ENCODE measurements at regions not wholly inside any gene's neighbourhood (a gene's known extent, or its start where the extent isn't known, plus 50 kb on each side); places are given as distances from the start of the nearest gene placed in this dataset.
"Not testable (repeated sequence)": the region's sequence is repeated elsewhere in the genome, so short reads cannot be mapped to it uniquely, and the experiment has no call there.

DNA sequence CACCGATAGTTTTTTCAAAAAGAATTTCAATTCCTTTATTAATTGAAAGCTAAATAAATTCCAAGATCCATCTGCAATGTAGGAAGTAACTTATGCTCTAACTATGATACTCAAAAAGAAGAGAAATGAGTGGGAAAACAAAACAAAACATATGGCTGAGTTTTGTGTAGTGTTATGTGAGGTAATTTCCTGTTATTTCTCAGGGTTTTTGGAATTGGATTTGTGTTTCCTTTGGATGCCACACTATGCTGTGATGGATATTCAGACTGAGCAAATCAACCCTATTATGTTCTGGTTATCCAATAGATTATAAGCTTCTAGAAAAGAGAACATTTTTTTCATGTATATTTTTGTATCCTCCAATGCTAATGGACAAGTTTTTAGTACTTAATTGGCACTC lies 73.4 kb upstream of the RAPGEF2 start:
- no peak for FAIRE-seq
- no peak for DNase-seq (ENCODE audit: extremely low spot score, insufficient read length, low read depth)

DNA sequence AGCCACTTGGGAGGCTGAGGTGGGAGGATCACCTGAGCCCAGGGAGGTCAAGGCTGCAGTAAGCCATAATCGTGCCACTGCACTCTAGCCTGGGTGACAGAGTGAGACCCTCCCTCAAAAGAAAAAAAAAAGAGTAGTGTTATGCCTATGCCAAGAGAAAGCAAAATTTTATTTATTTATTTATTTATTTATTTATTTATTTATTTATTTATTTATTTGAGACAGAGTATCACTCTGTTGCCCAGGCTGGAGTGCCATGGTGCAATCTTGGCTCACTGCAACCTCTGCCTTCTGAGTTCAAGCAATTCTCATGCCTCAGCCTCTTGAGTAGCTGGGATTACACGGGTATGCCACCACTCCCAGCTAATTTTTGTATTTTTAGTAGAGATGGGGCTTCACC lies 72.6 kb upstream of the RAPGEF2 start:
- FAIRE-seq; DNase-seq (ENCODE audit: extremely low spot score, insufficient read length, low read depth): not testable (repeated sequence)

DNA sequence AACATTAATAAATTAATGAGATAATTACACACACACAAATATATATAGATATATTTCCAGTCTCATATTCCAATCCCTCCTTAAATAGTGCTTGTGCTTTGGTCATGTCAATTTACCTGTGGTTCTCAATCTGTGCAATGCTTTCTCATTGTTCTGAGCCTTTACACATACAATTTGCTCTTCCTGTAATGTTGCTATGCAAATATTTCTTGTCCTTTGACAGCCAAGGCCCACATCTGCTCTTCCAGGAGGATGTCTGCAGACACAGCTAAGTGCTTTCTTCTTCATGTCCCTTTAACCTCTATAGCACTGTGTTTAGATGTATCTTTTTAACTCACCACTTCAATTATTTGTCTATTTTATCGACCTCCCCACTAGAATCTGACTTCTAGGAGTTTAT lies 67.3 kb upstream of the RAPGEF2 start:
- DNase-seq (ENCODE audit: extremely low spot score, insufficient read length, low read depth), result no peak

DNA sequence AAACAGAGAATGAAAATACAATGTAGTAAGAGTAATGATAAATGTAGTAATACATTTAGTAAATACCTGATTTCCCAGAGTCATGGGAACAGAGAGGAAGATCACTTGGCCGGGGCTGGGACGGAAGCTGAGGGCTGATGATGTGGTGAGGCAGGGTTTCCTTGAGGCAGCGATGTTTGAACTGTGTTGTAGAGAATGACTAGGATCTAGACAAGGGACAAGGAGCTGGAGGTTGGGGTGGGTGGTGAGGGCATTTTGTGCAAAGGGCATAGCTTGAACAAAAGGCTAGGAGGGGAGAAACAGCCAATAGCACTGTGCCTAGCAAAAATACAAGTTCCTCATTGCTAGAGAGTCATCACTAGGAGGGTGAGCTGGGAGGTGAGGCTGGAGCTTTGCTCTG lies 64.3 kb upstream of the RAPGEF2 start:
- DNase-seq (ENCODE audit: extremely low spot score, insufficient read length, low read depth) (no peak), FAIRE-seq (peak; percentile 38)

More for the DNA sequence above, 67.3 kb upstream of the RAPGEF2 start:
- peak; percentile 64 for FAIRE-seq

DNA sequence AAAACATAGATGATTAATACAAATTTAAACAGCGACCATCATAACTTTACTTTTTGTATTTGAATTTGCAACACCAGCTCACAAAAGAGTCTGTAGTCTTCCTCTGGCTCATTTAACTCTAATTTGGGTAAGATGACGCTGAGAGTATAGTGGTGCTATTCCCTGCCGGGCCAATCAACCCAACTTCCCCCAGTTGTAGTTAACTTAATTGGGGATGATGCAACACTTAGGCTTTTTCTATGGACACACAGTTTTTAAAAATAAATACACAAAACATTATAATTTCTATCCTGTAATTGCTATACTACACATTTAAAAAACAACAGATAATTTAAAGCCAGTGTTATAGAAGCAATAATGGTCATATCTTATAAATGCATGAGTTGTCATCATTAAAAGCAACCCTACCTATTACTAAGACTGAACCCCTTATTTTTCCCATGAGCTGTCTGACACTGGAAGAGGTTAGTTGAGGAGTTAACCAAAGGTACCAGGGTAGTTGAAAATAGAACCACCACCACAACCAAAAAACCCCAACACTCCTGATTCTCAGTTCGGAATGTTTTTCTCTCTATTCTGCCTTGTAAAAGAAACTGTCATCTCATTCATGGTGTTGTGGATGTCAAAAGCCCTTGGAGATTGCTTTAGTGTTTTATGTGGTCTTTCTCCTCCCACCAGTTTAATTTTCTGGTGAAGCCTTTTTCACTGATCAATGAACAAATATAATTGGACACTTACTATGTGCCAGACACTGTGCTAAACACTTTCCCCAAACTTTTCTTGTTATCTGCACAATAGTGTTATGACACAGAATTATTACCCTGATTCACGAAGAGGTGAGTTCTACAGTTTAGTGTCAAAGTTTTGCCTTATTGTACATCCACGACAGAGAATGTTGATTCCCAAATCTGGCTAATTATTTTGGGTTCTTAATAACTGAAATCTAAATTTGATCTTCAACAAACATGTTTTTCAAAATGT lies 61.5 kb upstream of the RAPGEF2 start:
- DNase-seq (ENCODE audit: extremely low spot score, insufficient read length, low read depth), result no peak

DNA sequence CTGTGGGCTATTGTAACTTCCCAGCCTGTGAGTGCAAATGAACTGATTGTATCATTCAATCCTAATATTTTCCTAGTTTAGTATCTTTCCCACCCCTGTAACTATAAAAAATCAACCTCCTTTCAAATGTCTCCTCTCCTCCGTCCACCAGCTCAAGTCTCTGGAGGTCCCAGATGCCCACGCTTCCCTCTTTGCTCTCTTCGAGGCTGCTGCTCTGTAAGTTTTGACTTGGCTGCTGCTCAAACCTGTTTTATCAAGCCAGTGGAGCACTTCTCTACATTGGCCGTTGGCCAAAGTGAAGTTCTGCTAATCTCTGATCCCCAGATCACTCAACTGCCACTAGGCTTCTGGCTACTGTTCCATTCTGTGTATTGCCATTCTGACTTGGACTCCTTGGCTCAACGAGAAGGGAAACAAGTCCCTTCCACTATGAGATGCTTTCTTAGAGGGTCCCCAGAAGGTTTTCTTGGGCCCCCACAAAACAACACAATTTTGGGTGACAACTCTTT lies 60.7 kb upstream of the RAPGEF2 start:
- no peak for DNase-seq (ENCODE audit: extremely low spot score, insufficient read length, low read depth)
- FAIRE-seq, result peak; percentile 64

More for the DNA sequence above, 61.5 kb upstream of the RAPGEF2 start:
- FAIRE-seq, result peak; percentile 65

DNA sequence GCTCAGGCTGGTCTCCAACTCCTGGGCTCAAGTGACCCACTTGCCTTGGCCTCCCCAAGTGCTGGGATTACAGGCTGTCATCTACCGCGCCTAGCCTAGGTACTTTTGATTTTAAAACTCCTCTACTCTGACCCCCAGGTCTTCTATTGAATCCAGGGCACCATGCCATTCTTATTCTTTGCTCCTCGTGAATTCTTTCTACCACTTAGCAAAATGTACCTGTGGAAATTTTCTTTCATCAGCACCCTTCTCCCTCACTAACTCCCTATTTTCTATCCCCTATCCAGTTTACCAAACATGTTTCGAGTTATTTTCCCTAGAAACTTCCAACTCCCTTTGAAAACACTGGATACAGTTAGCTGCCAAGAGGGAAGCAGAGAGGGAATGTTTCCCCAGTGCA lies 60.0 kb upstream of the RAPGEF2 start:
- FAIRE-seq (no peak), DNase-seq (ENCODE audit: extremely low spot score, insufficient read length, low read depth) (no peak)

DNA sequence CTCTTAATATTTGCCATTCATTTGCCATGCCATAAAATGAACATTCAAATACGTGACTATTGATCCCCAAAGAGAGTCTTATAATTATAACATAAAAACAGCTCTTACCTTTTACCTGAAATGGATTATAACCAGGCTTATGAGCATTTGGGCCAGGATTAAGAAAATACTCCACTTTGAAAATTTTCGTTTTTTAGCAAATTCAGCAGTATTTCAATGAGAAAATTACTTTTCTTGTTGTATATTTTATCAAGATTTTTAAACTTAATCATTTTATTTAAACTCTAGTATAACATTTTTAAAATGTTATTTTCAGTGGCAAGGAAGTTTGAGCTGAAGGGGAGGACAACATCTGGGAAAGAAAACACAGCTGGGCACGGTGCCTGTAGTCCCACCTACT lies 59.0 kb upstream of the RAPGEF2 start:
- FAIRE-seq (no peak), DNase-seq (ENCODE audit: extremely low spot score, insufficient read length, low read depth) (no peak)

DNA sequence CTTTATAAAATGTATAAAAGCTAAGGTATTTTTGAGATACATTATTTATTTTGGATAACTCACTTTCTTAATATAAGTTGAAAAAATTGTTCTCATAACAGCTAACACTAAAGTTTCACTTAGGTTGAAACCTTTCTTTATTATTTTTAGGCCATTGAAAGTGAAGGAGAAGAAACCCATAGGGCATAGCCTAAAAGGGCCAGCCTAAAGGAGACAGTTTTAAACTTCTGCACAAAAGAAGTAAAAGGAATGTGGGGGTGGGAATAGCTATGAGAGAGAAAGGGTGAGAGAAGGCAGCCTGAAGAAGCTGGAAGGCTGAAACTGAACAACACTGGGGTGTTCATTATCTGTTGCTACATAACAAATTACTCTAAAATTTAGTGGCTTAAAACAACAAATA lies 57.6 kb upstream of the RAPGEF2 start:
- FAIRE-seq, result peak; percentile 48

DNA sequence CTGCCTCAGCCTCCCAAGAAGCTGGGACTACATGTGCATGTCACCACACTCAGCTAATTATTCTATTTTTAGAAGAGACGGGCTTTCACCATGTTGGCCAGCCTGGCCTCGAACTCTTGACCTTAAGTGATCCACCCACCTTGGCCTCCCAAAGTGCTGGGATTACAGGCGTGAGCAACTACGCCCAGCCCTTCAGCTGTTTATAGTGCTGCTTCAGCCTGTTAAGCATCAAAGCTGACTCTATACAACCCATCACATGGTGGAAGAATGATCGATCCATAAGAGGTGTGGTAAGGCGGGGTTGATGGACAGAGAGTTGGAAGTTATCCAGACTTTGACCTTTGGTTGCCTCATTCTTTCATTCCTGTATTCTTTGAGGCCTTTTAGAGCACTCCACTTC lies 56.2 kb upstream of the RAPGEF2 start:
- FAIRE-seq (no peak), DNase-seq (ENCODE audit: extremely low spot score, insufficient read length, low read depth) (no peak)

More for the DNA sequence above, 57.6 kb upstream of the RAPGEF2 start:
- no peak for DNase-seq (ENCODE audit: extremely low spot score, insufficient read length, low read depth)

DNA sequence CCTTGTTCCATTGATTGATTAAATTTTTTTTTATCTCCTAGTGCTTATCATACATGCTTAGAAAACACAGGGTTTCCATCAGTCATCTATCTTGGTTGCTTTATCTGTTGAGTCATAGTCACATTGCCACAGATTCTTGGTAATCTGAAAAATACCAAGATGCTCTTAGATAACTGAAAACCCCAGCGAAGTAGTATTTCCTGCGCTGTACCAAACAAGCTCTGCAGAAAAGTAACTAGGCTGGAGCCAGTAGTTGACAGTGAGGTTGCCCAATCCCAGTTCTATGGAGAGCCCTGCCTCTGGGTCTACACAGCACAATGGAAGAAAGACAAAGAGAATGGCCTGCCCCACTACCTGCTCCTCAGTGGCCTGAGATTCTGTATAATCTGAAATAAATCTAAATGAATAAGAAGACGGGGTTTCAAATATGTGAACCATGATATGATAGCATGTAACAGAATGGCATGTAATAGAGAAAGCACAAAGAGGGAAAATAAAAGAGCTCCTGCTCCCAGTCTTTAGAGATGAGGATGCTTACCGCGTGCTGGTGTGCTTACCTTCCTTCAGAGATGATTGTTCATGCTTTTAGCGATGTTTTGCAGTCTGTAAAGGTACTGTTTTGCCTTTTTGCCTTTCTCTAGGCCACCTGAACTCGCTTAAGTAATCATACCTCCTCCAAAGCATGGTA lies 55.3 kb upstream of the RAPGEF2 start:
- FAIRE-seq (no peak), DNase-seq (ENCODE audit: extremely low spot score, insufficient read length, low read depth) (no peak)

DNA sequence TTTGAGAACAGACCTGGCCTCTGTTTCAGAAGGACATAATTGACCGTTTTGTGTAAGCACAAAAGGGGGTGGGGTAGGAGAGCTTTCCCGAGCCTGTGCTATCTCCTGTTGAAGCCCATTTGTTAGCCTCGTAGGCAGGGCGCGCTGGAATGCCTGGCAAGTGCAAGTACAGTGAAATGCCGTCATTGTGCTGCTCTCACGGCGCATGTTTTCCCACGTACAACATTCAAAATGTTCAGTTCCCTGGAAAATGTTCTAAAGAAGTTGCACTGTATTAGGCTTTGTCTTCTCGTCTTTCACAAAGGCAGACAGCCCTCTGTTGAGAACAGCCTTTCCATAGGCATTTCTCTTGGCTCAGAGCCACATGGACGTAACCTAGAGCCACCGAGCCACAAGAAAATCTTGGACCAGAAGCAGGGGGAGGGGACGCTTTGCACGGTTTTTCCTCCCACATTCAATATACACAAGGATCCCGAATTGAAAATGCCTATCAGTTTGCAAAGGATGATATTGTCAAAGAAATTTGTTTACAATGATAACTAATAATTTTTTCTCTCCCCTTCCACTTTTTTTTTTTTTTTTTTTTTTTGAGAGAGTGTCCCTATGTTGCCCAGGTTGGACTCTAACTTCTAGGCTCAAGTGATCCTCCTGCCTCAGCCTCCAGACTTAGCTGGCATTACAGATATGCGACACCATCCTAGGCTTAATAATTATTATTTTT lies 54.6 kb upstream of the RAPGEF2 start:
- no peak for FAIRE-seq
- no peak for DNase-seq (ENCODE audit: extremely low spot score, insufficient read length, low read depth)

DNA sequence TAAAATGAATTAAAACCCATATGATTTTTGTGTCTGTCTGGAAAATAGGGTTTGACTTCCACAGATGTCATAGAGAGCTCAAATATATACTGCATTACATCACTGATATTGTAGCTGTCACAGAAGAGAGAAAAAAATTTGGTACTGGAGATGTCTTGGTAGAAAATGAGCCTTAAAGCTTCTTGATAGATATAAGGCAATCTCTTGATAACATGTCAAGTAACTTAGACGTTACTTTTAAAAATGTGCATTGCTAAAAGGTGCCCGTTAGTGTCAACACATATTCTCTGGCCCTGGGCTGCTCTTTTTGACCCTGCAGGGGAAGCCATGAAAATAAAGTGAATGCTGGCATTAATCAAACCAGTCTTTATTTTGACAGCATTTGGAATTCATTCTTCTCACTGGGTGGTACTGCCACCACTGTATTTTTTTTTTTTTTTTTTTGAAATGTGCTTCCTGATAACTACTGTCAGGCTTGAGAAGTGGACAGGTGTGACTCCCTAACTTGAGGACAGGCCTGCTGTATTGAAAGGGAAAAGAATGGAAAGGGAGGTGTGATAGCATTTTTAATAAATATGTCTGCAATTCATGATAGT lies 53.0 kb upstream of the RAPGEF2 start:
- FAIRE-seq (no peak), DNase-seq (ENCODE audit: extremely low spot score, insufficient read length, low read depth) (no peak)

DNA sequence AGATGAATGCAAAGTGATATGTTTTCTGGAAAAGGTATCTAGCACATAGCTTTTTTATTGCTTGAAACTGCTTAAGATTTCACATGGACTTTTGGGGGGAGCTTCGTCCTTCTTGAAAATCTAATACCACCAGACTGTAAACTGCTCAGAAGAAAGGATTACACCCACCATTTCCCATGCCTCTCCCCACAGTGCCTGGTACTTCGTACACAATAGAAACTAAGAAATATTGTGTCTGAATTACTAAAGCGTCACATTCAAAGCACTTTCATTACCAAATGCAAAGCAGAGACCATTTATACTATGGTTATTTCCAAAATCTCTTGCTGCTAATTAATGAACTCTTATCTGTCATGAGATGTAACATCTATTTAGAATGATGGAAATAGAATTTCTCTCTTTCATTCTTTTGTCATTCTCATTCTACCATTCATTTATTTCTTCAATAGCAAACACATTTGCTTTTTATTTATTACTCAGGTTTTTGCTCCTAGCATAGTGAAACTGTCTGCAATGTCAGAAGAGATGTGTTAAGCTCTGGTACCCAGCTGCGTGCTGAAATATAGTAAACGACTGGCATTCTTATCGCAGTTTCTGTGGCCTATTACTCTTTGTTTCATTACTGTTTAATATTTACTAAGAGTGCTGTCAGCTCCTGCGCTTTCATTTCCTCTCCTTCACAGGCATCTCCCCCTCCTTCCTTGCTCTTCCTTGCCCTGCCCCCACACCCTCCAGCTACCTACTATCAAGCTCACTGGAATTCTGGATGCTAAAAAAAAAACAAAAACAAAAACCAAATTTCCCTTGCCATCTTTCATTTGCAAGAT lies 51.4 kb upstream of the RAPGEF2 start:
- FAIRE-seq (peak; percentile 98), DNase-seq (ENCODE audit: extremely low spot score, insufficient read length, low read depth) (no peak)

DNA sequence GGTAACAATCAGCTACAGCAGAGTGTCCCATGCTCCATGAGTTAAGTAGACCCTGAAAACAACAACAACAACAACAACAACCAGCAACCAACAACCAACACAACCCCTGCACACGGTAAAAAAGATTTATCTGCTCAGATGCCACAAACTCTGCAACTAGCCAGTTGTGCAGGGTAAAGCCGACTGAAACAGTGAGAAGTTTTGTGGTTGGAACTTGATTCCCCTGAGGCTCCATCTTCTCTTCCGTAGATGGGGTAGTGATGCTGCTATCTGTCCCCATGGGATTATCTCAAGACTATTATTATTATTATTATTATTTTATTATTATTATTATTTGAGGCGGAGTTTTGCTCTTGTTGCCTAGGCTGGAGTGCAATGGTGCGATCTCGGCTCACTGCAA lies 50.6 kb upstream of the RAPGEF2 start:
- DNase-seq (ENCODE audit: extremely low spot score, insufficient read length, low read depth), result no peak
- no peak for FAIRE-seq

All from GM18507 (cell line).